ENCODE measurements at regions not wholly inside any gene's neighbourhood (a gene's known extent, or its start where the extent isn't known, plus 50 kb on each side); places are given as distances from the start of the nearest gene placed in this dataset.

GRCh38 chr1:209484429-209484828 lies 99.1 kb upstream of the CAMK1G start:
- TF ChIP-seq POLR2A (IDR thresholded peaks at IDR 0.05), result no peak
- no peak for TF ChIP-seq CTCF (IDR thresholded peaks at IDR 0.05)
- no peak for TF ChIP-seq EP300 (IDR thresholded peaks at IDR 0.05)
